Endothelial cell of umbilical vein (primary cell): ENCODE measurements at regions not wholly inside any gene's neighbourhood (a gene's known extent, or its start where the extent isn't known, plus 50 kb on each side); places are given as distances from the start of the nearest gene placed in this dataset.

ENCODE experiments used
- EZH2 ChIP-seq: IDR thresholded peaks from 2 replicates; pipeline ENCODE4 v1.6.1; 2012; ENCODE audit warnings: borderline replicate concordance, low read depth, mild to moderate bottlenecking, moderate library complexity, low read length, inconsistent platforms; ENCODE audit not compliant: severe bottlenecking
- FOS ChIP-seq: IDR thresholded peaks from 2 replicates; pipeline ENCODE4 v1.6.1; 2011; ENCODE audit warnings: mild to moderate bottlenecking, low read length, moderate library complexity, borderline replicate concordance; ENCODE audit not compliant: insufficient read depth
- GATA2 ChIP-seq: IDR thresholded peaks from 2 replicates; pipeline ENCODE4 v1.7.0; 2011; ENCODE audit warnings: low read depth, mild to moderate bottlenecking, moderate library complexity, mixed read lengths, low read length; ENCODE audit not compliant: insufficient read length, insufficient read depth
- JUN ChIP-seq: IDR thresholded peaks from 2 replicates; pipeline ENCODE4 v1.6.1; 2011; ENCODE audit warnings: borderline replicate concordance, low read depth; ENCODE audit not compliant: insufficient read length, insufficient read depth
- POLR2A ChIP-seq: IDR thresholded peaks from 2 replicates; pipeline ENCODE4 v1.6.1; 2012; ENCODE audit warnings: low read depth, mild to moderate bottlenecking, control low read depth, low read length
- POLR2AphosphoS5 ChIP-seq: IDR thresholded peaks from 2 replicates; pipeline ENCODE4 v1.6.1; 2012; ENCODE audit warnings: low read depth, mild to moderate bottlenecking, control low read depth, low read length, moderate library complexity; ENCODE audit not compliant: insufficient read depth
- TF ChIP-seq, protein P1 (sequence below), 2 donors: IDR thresholded peaks; 1 replicate in 1 of 2; 2 replicates in 1 of 2; pipeline ENCODE4 v1.5.1; 2011; ENCODE audit warnings: low read length in 2 of 2, mild to moderate bottlenecking in 2 of 2, moderate library complexity in 2 of 2, control low read depth in 1 of 2, inconsistent platforms in 1 of 2, low read depth in 1 of 2; ENCODE audit not compliant: insufficient read depth in 1 of 2; ENCODE audit errors: extremely low read depth in 1 of 2
- TF ChIP-seq, protein P2 (sequence below): IDR thresholded peaks from 2 replicates; pipeline ENCODE4 v1.6.1; 2011; ENCODE audit not compliant: insufficient read depth, insufficient read length

DNA sequence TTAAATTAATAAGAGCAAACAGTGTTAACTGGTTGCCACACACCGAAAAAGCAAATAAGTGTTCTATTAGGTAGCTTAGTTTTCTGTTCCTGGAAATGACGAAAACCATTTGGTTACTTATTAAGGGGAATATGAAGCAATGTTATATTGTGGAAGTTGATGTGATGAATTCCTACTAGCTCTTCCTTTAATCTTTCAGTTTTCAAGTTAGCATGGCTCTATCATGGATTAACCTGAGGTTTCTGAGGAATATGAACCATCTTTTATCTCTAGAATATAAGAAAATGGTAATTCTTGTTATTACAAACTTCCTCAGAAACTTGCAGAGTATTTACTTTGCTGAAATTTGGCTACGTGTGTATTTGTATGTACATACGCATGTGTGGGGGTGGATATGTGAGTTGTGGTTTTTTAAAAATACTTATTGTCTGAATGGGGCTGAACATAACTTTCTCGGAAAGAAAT lies 245.7 kb downstream of the KCNC2 start:
- TF ChIP-seq, protein P1, sequence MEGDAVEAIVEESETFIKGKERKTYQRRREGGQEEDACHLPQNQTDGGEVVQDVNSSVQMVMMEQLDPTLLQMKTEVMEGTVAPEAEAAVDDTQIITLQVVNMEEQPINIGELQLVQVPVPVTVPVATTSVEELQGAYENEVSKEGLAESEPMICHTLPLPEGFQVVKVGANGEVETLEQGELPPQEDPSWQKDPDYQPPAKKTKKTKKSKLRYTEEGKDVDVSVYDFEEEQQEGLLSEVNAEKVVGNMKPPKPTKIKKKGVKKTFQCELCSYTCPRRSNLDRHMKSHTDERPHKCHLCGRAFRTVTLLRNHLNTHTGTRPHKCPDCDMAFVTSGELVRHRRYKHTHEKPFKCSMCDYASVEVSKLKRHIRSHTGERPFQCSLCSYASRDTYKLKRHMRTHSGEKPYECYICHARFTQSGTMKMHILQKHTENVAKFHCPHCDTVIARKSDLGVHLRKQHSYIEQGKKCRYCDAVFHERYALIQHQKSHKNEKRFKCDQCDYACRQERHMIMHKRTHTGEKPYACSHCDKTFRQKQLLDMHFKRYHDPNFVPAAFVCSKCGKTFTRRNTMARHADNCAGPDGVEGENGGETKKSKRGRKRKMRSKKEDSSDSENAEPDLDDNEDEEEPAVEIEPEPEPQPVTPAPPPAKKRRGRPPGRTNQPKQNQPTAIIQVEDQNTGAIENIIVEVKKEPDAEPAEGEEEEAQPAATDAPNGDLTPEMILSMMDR (IDR thresholded peaks at IDR 0.05; ENCODE audit: extremely low read depth in 1 of 2, insufficient read depth in 1 of 2, low read depth in 1 of 2, low read length in 2 of 2) = no peak
- TF ChIP-seq, protein P2, sequence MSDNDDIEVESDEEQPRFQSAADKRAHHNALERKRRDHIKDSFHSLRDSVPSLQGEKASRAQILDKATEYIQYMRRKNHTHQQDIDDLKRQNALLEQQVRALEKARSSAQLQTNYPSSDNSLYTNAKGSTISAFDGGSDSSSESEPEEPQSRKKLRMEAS = no peak
- TF ChIP-seq POLR2A (no peak), JUN (no peak), EZH2 (no peak), POLR2AphosphoS5 (no peak), GATA2 (no peak), FOS (no peak)
